GM23338 (cell line): ENCODE measurements at regions not wholly inside any gene's neighbourhood (a gene's known extent, or its start where the extent isn't known, plus 50 kb on each side); places are given as distances from the start of the nearest gene placed in this dataset.
A peak's percentile ranks its signal among the peaks of the same experiment; 100 is the strongest.

Source experiments
- ATAC-seq: fragments of 200-7000 bp; cut with Tn5 transposase; 3 replicates; pipeline ENCODE4 v1.9.1; 2020
- DNase-seq: peaks from one replicate; pipeline ENCODE4 v3.0.0-alpha.2; 2015; ENCODE audit warnings: low spot score
- H2AFZ ChIP-seq: fragments of 200-600 bp; sonication (generic); 2 replicates; pipeline ENCODE4 v1.8.0; 2016; ENCODE audit warnings: antibody characterized with exemption, mild to moderate bottlenecking, moderate library complexity
- H3F3A ChIP-seq: fragments of 200-600 bp; sonication (generic); replicated peaks from 2 replicates; pipeline ENCODE4 v1.8.0; 2017; ENCODE audit warnings: antibody characterized with exemption, mixed run types, low read depth
- H3K27ac ChIP-seq: fragments of 200-600 bp; sonication (generic); 2 replicates; pipeline ENCODE4 v1.6.1; 2016; ENCODE audit warnings: low read depth
- H3K27me3 ChIP-seq: fragments of 200-600 bp; sonication (generic); 2 replicates; pipeline ENCODE4 v1.8.0; 2016; ENCODE audit warnings: mild to moderate bottlenecking, mixed run types, moderate library complexity; ENCODE audit not compliant: insufficient read depth
- H3K36me3 ChIP-seq: fragments of 200-600 bp; sonication (generic); 2 replicates; pipeline ENCODE4 v1.8.0; 2016; ENCODE audit warnings: mild to moderate bottlenecking; ENCODE audit not compliant: insufficient read depth
- H3K4me1 ChIP-seq: fragments of 200-600 bp; sonication (generic); 2 replicates; pipeline ENCODE4 v1.8.0; 2016; ENCODE audit warnings: mild to moderate bottlenecking, moderate library complexity; ENCODE audit not compliant: insufficient read depth
- H3K4me2 ChIP-seq: fragments of 200-600 bp; sonication (generic); 2 replicates; pipeline ENCODE4 v1.7.1; 2017; ENCODE audit warnings: mixed run types
- H3K4me3 ChIP-seq: fragments of 200-600 bp; sonication (generic); 2 replicates; pipeline ENCODE4 v1.6.1; 2016; ENCODE audit warnings: mixed run types
- H3K79me2 ChIP-seq: fragments of 200-600 bp; sonication (generic); replicated peaks from 2 replicates; pipeline ENCODE4 v1.8.0; 2017; ENCODE audit warnings: mild to moderate bottlenecking; ENCODE audit not compliant: insufficient read depth
- H3K9me2 ChIP-seq: fragments of 200-600 bp; sonication (generic); 2 replicates; pipeline ENCODE4 v1.8.0; 2017; ENCODE audit not compliant: insufficient read depth
- H4K20me1 ChIP-seq: fragments of 200-600 bp; sonication (generic); replicated peaks from 2 replicates; pipeline ENCODE4 v1.8.0; 2017; ENCODE audit warnings: mild to moderate bottlenecking; ENCODE audit not compliant: insufficient read depth
- H3K27ac Mint-ChIP-seq: 2 replicates; pipeline ENCODE4 v1.8.0; 2020; ENCODE audit warnings: inconsistent platforms, mild to moderate bottlenecking, moderate library complexity, mixed read lengths
- H3K27me3 Mint-ChIP-seq: 3 replicates; pipeline ENCODE4 v1.8.0; 2022; ENCODE audit warnings: low read depth, mild to moderate bottlenecking, moderate library complexity, mixed read lengths, inconsistent platforms; ENCODE audit not compliant: insufficient read depth, poor library complexity
- H3K36me3 Mint-ChIP-seq: 3 replicates; pipeline ENCODE4 v1.8.0; 2021; ENCODE audit warnings: low read depth, mild to moderate bottlenecking, inconsistent platforms, moderate library complexity, mixed read lengths
- H3K4me1 Mint-ChIP-seq: 3 replicates; pipeline ENCODE4 v1.8.0; 2020; ENCODE audit warnings: mild to moderate bottlenecking, inconsistent platforms, mixed read lengths
- H3K4me3 Mint-ChIP-seq: 3 replicates; pipeline ENCODE4 v1.8.0; 2021; ENCODE audit warnings: moderate library complexity, mild to moderate bottlenecking, inconsistent platforms, mixed read lengths
- H3K9me3 Mint-ChIP-seq: 3 replicates; pipeline ENCODE4 v1.8.0; 2020; ENCODE audit warnings: moderate library complexity, mild to moderate bottlenecking, inconsistent platforms, mixed read lengths
- CREB1 ChIP-seq: fragments of 250-450 bp; sonication (Bioruptor Pico); IDR thresholded peaks from 2 replicates; pipeline ENCODE4 v1.5.0; 2020; ENCODE audit warnings: low read depth, mild to moderate bottlenecking, moderate library complexity
- CTCF ChIP-seq, 2 experiments: fragments of 200-600 bp in 1 of 2; sonication (generic) in 1 of 2; conservative IDR thresholded peaks; 2 replicates each; pipeline versions ENCODE4 v1.5.1 to v1.6.1; 2016 to 2017; ENCODE audit warnings: antibody characterized with exemption in 2 of 2, low read depth in 2 of 2, mild to moderate bottlenecking in 2 of 2, moderate library complexity in 1 of 2
- EZH2 ChIP-seq: fragments of 200-600 bp; sonication (generic); IDR thresholded peaks from one replicate; pipeline ENCODE4 v1.8.0; 2017; ENCODE audit warnings: antibody characterized with exemption, mild to moderate bottlenecking, low read depth; ENCODE audit not compliant: unreplicated experiment
- EZH2phosphoT487 ChIP-seq: fragments of 200-600 bp; sonication (generic); IDR thresholded peaks from one replicate; pipeline ENCODE4 v1.8.1; 2018; ENCODE audit warnings: antibody characterized with exemption; ENCODE audit not compliant: unreplicated experiment
- JUNB ChIP-seq: IDR thresholded peaks from one replicate; pipeline ENCODE4 v1.6.1; 2016; ENCODE audit warnings: antibody characterized with exemption; ENCODE audit not compliant: unreplicated experiment
- REST ChIP-seq: IDR thresholded peaks from one replicate; pipeline ENCODE4 v1.6.1; 2018; ENCODE audit warnings: antibody characterized with exemption; ENCODE audit not compliant: unreplicated experiment
- ZNF114 ChIP-seq: fragments of 250-450 bp; sonication (Bioruptor Pico); IDR thresholded peaks from 2 replicates; pipeline ENCODE4 v1.5.0; 2020; ENCODE audit warnings: mild to moderate bottlenecking, moderate library complexity

GRCh38 chr10:44105696-44106095 is 279.2 kb downstream of the CXCL12 start:
- Histone ChIP-seq H3K27me3 (no peaks in the 10 kb centered on the region), H3K4me1 (no peaks in the 10 kb centered on the region), H3K79me2 (no peaks in the 10 kb centered on the region), H3K4me3 (no peak overlapping the region), H2AFZ (peak overlapping the region; percentile 5; the same call in 1 of the 2 replicates), H3F3A (no peaks in the 10 kb centered on the region), H3K36me3 (no peaks in the 10 kb centered on the region), H4K20me1 (no peaks in the 10 kb centered on the region), H3K9me2 (no peaks in the 10 kb centered on the region; the same call in 1 of the 2 replicates), H3K27ac (no peak overlapping the region), H3K4me2 (no peak overlapping the region)
- Mint-ChIP-seq H3K27ac (no peak overlapping the region), H3K4me1 (peaks cover 12% of the 10 kb centered on the region), H3K27me3 (no peaks in the 10 kb centered on the region), H3K4me3 (no peak overlapping the region), H3K9me3 (peaks cover 18% of the 10 kb centered on the region), H3K36me3 (peaks cover 12% of the 10 kb centered on the region; the same call in 2 of the 3 replicates)
- no peak for ATAC-seq
- DNase-seq: no peak
- TF ChIP-seq CTCF (conservative IDR thresholded peaks at IDR 0.05; ENCODE audit: low read depth in 2 of 2) (no peak), EZH2phosphoT487 (no peak), ZNF114 (no peak), REST (no peak), EZH2 (no peak), JUNB (no peak)

GRCh38 chr10:44102726-44103255 is 282.1 kb downstream of the CXCL12 start:
- ATAC-seq (no peak), DNase-seq (no peak)
- no peaks in the 10 kb centered on the region for H3K27me3 Mint-ChIP-seq
- Histone ChIP-seq H3K27ac (no peak overlapping the region), H3K4me1 (no peaks in the 10 kb centered on the region), H3K79me2 (no peaks in the 10 kb centered on the region), H2AFZ (peak overlapping the region; percentile 89), H3K4me3 (no peak overlapping the region), H3K9me2 (no peaks in the 10 kb centered on the region; the same call in 1 of the 2 replicates), H3K27me3 (no peaks in the 10 kb centered on the region), H3K36me3 (no peaks in the 10 kb centered on the region), H4K20me1 (no peaks in the 10 kb centered on the region), H3F3A (no peaks in the 10 kb centered on the region), H3K4me2 (no peak overlapping the region)
- peaks cover 3% of the 10 kb centered on the region; the same call in 2 of the 3 replicates for H3K9me3 Mint-ChIP-seq
- no peak overlapping the region for H3K4me3 Mint-ChIP-seq
- peaks cover 12% of the 10 kb centered on the region for H3K4me1 Mint-ChIP-seq
- H3K36me3 Mint-ChIP-seq: no peaks in the 10 kb centered on the region
- H3K27ac Mint-ChIP-seq: no peak overlapping the region
- no peak for TF ChIP-seq CREB1 (CRISPR knock-in tag)
